Ectodermal cell (in vitro differentiated cells): ENCODE measurements at regions not wholly inside any gene's neighbourhood (a gene's known extent, or its start where the extent isn't known, plus 50 kb on each side); places are given as distances from the start of the nearest gene placed in this dataset.

Experiments used
- H3K27ac ChIP-seq: 2 replicates; pipeline ENCODE4 v1.7.0; 2013; ENCODE audit warnings: mild to moderate bottlenecking, low read depth, low read length; ENCODE audit not compliant: insufficient read depth, poor library complexity, severe bottlenecking
- H3K27me3 ChIP-seq: 2 replicates; pipeline ENCODE4 v1.7.0; 2013; ENCODE audit warnings: mild to moderate bottlenecking, low read length; ENCODE audit not compliant: insufficient read depth, control insufficient read depth, poor library complexity, severe bottlenecking
- H3K36me3 ChIP-seq: one replicate; pipeline ENCODE4 v1.7.0; 2013; ENCODE audit warnings: low read length; ENCODE audit not compliant: control insufficient read depth, insufficient read depth
- H3K4me1 ChIP-seq: one replicate; pipeline ENCODE4 v1.7.0; 2013; ENCODE audit warnings: low read length; ENCODE audit not compliant: control insufficient read depth, insufficient read depth
- H3K4me3 ChIP-seq: 2 replicates; pipeline ENCODE4 v1.7.0; 2013; ENCODE audit warnings: low read depth, low read length, control low read depth; ENCODE audit not compliant: insufficient read depth
- H3K9me3 ChIP-seq: 2 replicates; pipeline ENCODE4 v1.7.0; 2013; ENCODE audit warnings: mild to moderate bottlenecking, low read length, moderate library complexity; ENCODE audit not compliant: control insufficient read depth
- WGBS, 2 experiments: methylation state at CpG; one replicate each; pipeline ENCODE4 v1.1.7; 2013; ENCODE audit warnings: missing lambda C conversion rate in 2 of 2; 5-methylcytosine and 5-hydroxymethylcytosine counted together

DNA sequence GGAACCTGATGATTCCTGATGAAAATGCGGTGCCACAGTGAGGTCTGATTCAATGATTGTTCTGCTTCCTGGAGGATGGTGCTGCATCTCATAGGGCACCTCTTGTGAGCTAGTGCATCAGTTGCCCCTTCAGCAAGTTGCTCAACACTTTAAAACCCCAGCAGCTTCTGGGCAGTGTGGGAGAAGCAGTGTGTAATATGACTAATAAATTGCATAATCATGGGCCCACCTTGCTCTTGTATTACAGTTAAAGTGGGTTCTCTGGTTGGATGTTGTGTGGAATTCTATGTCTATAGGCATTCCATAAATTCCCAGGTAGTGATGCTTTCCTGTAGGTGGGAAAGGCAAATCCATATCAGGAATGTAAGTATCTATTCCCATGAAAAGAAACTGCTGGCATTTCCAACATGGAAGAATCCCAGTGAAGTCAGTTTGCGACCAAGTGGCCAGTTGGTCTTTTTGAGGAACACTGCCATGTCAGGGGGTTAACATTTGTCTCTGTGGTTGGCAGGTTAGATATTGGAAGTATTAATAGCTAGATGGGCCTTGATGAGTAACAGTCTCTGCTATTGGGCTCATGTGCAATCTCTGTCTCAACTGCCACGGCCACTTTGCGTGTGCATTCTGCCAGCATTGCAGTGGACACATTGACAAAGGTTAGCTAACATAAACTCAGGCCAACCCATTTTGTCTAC is 121.1 kb upstream of the OTUD4 start:
- no peaks in the 10 kb centered on the region for H3K27me3 ChIP-seq
- no peak overlapping the region for H3K27ac ChIP-seq
- H3K4me1 ChIP-seq = no peaks in the 10 kb centered on the region
- 96 to 99% methylated on average over 4 of the region's 4 CpGs for WGBS, 2 experiments
- H3K9me3 ChIP-seq = no peaks in the 10 kb centered on the region
- no peak overlapping the region for H3K4me3 ChIP-seq
- H3K36me3 ChIP-seq = no peaks in the 10 kb centered on the region

DNA sequence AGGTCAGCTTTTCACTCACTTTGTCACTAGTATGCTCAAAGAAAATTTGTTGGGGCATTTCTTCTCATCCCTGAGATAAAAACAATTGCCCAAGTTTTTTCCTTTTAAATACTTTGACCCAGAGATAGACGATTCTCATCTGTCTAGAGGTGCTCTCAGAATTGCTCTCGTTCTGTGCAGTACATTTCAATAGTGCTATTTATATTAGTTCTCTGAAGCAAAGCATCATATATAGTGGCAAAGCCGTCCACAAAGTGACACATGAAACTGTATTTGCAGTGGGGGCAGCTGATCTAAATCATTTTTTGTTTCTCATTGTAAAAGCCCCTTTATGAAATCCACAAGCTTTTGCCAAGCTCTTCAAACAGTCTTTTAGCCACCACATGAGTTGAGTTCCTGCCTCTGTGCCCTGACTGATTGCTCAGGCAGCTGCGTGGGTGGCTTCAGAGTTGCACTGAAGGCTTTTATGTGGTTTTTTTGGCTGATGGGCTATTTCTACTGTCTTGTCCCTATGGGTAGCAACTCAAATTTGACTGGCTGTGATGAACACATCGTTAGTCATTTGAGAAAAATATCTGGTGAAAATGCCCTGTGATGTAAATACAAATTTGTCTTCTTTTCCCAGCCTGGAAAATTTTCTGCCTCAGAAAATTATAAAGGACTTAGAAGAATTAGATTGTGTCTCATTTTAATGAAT is 119.1 kb upstream of the OTUD4 start:
- no peak overlapping the region for H3K27ac ChIP-seq
- H3K36me3 ChIP-seq = no peaks in the 10 kb centered on the region
- no peaks in the 10 kb centered on the region for H3K9me3 ChIP-seq
- no peaks in the 10 kb centered on the region for H3K27me3 ChIP-seq
- no peak overlapping the region for H3K4me3 ChIP-seq
- no peaks in the 10 kb centered on the region for H3K4me1 ChIP-seq
- 81 to 87% methylated on average over 5 of the region's 5 CpGs for WGBS, 2 experiments

DNA sequence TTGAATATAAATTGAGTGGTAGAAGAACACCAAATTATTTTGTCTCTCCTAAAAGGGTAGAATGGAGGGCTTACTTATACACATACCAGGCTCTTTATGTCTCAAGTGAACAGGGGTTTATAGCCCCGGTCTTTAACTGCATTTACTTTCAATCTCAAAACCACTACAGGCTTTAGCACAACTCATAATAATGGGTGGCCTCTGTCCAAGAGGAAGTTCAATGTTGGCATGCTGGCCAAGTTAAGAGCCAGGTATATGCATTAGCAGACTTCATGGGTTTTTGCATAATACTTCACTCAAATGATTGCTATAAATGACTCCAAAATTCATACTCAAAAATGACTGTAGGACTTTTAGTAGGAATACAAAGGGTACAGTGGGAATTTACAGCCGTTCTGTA is 118.5 kb upstream of the OTUD4 start:
- Histone ChIP-seq H3K4me3 (no peak overlapping the region), H3K27me3 (no peaks in the 10 kb centered on the region), H3K27ac (no peak overlapping the region), H3K36me3 (no peaks in the 10 kb centered on the region), H3K4me1 (no peaks in the 10 kb centered on the region), H3K9me3 (no peaks in the 10 kb centered on the region)
- WGBS, 2 experiments = 91 to 100% methylated on average over 2 of the region's 2 CpGs

DNA sequence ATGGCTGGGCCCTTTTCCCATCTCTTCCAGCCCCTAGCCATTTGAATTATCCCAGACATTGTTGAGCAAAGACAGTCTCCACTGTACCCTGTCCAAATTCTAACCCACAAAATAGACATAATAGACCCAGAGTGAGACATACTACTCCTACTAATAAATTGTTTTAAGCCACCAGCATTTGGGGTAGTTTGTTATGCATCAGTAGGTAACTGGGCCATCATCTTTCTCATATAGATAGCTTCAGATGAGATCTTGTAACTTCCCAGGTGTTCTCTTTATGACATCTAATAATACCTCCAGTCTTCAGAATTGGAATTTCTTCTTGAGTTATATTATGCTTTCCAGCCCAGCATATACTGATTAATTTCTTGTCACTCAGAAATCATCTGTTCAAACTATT is 117.2 kb upstream of the OTUD4 start:
- Histone ChIP-seq H3K4me1 (no peaks in the 10 kb centered on the region), H3K27ac (no peak overlapping the region), H3K4me3 (no peak overlapping the region), H3K27me3 (no peaks in the 10 kb centered on the region), H3K36me3 (no peaks in the 10 kb centered on the region), H3K9me3 (no peaks in the 10 kb centered on the region)

DNA sequence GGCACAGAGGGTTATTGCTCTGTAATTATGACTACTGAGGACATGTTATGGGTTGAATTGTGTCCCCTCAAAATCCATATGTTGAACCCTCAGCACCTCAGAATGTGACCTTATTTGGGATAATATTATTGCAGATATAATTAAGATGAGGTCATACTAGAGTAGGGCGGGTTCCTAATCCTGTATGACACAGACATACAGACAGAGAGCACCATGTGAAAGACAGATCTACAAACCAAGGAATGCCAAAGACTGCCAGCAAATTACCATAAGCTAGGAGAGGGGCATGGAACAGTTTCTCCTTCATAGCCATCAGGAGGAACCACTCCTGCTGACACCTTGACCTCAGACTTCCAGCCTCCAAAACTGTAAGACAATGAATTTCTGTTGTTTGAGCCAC is 115.2 kb upstream of the OTUD4 start:
- Histone ChIP-seq H3K4me1 (no peaks in the 10 kb centered on the region), H3K36me3 (no peaks in the 10 kb centered on the region), H3K4me3 (no peak overlapping the region), H3K27ac (no peak overlapping the region), H3K27me3 (no peaks in the 10 kb centered on the region), H3K9me3 (no peaks in the 10 kb centered on the region)
- 100% methylated on average over 1 of the region's 1 CpG for WGBS, 2 experiments

DNA sequence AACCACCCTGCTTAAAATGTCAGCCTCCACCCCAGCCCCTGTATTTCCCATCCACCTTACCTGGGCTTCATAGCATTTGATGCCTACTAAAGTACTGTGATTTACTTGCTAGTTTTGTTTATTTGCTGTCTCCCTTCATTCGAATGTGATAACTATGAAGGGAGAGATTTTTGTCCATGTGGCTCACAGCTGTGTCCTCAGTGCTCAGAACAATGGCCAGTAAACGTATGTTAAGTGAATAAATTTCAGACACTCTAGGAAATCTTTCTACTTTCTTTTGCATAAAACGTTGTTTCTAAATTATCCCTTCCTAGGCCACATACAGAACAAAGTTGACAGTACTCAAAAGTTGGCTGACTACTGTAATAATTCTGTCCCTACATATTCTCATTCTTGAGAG is 114.7 kb upstream of the OTUD4 start:
- Histone ChIP-seq H3K27ac (no peak overlapping the region), H3K36me3 (no peaks in the 10 kb centered on the region), H3K27me3 (no peaks in the 10 kb centered on the region), H3K9me3 (no peaks in the 10 kb centered on the region), H3K4me3 (no peak overlapping the region), H3K4me1 (no peaks in the 10 kb centered on the region)
- 94 to 95% methylated on average over 3 of the region's 3 CpGs for WGBS, 2 experiments

DNA sequence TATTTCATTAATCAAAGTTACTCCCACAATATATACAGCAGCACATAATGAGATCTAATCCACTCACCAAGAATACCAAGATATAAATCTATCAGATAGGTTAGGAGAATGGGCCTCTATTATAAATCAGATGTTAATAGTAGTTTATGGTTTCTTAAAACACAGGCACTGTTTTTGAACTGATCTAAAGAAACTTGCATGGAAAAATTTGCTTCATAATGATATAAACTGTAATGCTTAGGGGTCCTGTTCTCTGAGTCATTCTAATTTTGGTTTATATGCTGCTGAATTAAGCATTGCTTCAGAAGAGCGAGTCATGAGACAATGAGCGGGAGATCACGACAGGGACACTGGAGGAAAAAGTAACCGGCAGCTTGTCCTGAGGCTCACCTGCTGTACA is 113.3 kb upstream of the OTUD4 start:
- Histone ChIP-seq H3K4me3 (no peak overlapping the region), H3K27ac (no peak overlapping the region), H3K27me3 (no peaks in the 10 kb centered on the region), H3K4me1 (no peaks in the 10 kb centered on the region), H3K36me3 (no peaks in the 10 kb centered on the region), H3K9me3 (no peaks in the 10 kb centered on the region)
- 86 to 90% methylated on average over 4 of the region's 4 CpGs for WGBS, 2 experiments

DNA sequence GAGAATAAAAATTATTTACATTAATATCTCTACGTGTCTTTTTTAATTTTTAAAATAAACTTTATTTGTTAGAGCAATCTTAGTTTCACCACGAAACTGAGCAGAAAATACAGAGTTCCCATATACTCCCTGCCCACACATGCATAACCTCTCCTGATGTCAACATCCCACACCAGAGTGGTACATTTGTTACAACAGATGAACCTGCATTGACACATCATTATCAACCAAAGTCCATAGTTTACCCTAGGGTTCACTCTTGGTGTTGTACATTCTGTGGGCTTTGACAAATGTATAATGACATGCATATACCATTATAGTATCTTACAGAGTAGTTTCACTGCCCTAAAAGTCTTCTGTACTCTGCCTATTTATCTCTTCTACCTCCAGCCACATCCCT is 110.6 kb upstream of the OTUD4 start:
- Histone ChIP-seq H3K4me3 (no peak overlapping the region), H3K36me3 (no peaks in the 10 kb centered on the region), H3K27me3 (no peaks in the 10 kb centered on the region), H3K4me1 (no peaks in the 10 kb centered on the region), H3K27ac (no peak overlapping the region), H3K9me3 (no peaks in the 10 kb centered on the region)
- WGBS, 2 experiments = 85 to 90% methylated on average over 1 of the region's 2 CpGs

DNA sequence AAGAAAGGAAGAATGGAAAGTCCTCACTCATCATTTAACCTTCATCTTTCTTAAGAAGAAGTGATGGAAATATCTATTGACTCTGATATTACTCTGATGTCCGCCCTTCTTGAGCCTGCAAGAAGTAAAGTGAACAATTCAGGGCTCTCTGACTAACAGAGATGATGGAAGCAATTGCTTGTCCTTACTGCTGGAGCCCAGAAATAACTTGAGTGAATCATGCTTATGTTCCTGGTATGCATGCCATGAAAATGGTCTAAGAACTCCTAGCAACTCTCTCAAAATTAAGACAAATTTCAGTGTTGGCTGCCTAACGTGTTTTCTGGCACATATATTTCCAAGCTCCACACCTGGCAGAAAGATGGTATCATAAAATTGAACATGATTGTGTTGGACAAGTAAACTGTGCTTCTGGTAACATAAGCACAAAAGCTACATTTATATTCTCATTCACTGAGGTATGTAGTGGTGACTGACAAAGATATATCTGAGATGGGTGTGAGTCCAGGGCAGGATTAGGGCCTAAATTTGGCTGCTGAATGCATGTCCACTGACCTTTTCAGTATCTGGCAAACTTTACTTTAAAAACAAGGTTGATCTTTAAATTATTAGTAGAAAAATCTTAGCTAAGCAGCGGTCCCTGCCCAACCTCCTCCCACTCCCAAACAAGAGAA is 109.2 kb upstream of the OTUD4 start:
- H3K9me3 ChIP-seq = no peaks in the 10 kb centered on the region
- H3K27me3 ChIP-seq = no peaks in the 10 kb centered on the region
- no peak overlapping the region for H3K4me3 ChIP-seq
- WGBS, 2 experiments = 95 to 97% methylated on average over 3 of the region's 3 CpGs
- no peaks in the 10 kb centered on the region for H3K4me1 ChIP-seq
- H3K36me3 ChIP-seq = no peaks in the 10 kb centered on the region
- no peak overlapping the region for H3K27ac ChIP-seq

DNA sequence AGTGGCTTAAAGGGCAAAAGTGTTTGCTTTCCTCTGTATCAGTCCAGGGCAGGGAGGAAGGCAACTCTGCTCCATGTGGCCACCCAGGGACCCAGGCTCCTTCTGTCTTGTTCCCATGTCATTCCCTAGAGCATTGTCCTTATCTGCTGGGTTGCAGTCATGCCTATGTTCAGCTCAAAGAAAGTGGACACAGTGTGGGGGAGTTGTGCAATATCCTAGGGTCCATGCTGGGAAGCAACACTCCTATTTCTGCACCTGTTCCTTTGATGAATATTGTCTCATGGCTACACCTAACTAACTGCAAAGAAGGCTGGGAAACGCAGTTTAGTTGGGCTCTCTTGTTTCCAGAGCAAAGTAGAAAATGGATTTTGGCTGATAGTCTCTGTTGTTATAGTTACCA is 107.0 kb upstream of the OTUD4 start:
- Histone ChIP-seq H3K9me3 (no peaks in the 10 kb centered on the region), H3K4me1 (no peaks in the 10 kb centered on the region), H3K27ac (no peak overlapping the region), H3K27me3 (no peaks in the 10 kb centered on the region), H3K36me3 (no peaks in the 10 kb centered on the region), H3K4me3 (no peak overlapping the region)
- WGBS, 2 experiments = 92 to 100% methylated on average over 1 of the region's 1 CpG
